Peyer's patch (tissue), 4 donors: ENCODE measurements at regions not wholly inside any gene's neighbourhood (a gene's known extent, or its start where the extent isn't known, plus 50 kb on each side); places are given as distances from the start of the nearest gene placed in this dataset.

Experiments
- DNase-seq, 3 donors: peaks; one replicate each; pipeline ENCODE4 v3.0.0-alpha.2; 2017 to 2019
- H3K27ac ChIP-seq, 4 donors: fragments of 200-600 bp; sonication (generic); one replicate each; pipeline ENCODE4 v1.5.1; 2016 to 2019
- H3K27me3 ChIP-seq, 2 donors: fragments of 200-600 bp; sonication (generic); one replicate each; pipeline ENCODE4 v1.5.1; 2019
- H3K36me3 ChIP-seq, 3 donors: fragments of 200-600 bp; sonication (generic); one replicate each; pipeline ENCODE4 v1.5.1; 2016 to 2019
- H3K4me1 ChIP-seq, 4 donors: fragments of 200-600 bp; sonication (generic); one replicate each; pipeline ENCODE4 v1.5.1; 2016 to 2019
- H3K4me3 ChIP-seq, 4 donors: fragments of 200-600 bp; sonication (generic); 1 replicate in 3 of 4; 2 replicates in 1 of 4; pipeline ENCODE4 v1.5.1; 2016 to 2019; ENCODE audit warnings: mild to moderate bottlenecking in 1 of 4
- H3K9me3 ChIP-seq, 4 donors: fragments of 200-600 bp; sonication (generic); one replicate each; pipeline ENCODE4 v1.5.1; 2016 to 2019; ENCODE audit warnings: mild to moderate bottlenecking in 1 of 4
- POLR2A ChIP-seq, 2 donors: fragments of 450-650 bp; IDR thresholded peaks; one replicate each; pipeline ENCODE4 v1.5.1; 2017; ENCODE audit warnings: antibody characterized with exemption in 2 of 2, mild to moderate bottlenecking in 2 of 2, moderate library complexity in 2 of 2
- TF ChIP-seq, protein P1 (sequence below), 6 experiments: fragments of 450-650 bp in 4 of 6; fragments of 200-600 bp in 2 of 6; sonication (generic) in 1 of 6; IDR thresholded peaks; one replicate each; pipeline ENCODE4 v1.5.1; 2017 to 2019; ENCODE audit warnings: antibody characterized with exemption in 6 of 6, mild to moderate bottlenecking in 3 of 6, moderate library complexity in 1 of 6

DNA sequence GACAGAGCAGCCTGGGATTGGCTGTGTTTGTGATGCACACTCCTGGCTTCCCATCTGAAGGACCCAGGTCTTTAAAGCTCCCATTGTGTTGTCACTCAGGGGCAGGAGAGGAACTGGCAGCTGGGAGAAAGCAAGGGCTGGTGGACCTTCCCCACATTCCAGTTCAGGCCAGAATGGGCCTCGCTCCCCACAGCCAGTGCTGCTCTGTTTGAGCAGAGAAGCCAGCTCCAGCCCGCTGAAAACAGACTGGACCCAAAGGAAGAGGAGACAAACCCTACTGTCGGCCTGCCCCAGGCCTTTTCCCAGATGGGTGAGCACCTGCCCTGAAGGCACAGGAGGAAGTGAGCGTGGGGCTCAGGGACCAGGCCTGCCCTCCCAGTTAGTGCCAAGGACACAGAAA lies 499.4 kb downstream of the NPHP4 start:
- DNase-seq: peak in 1 of 3 donors; percentile 33
- H3K4me3 ChIP-seq: no peak overlapping the region
- H3K4me1 ChIP-seq: no peaks in the 10 kb centered on the region
- no peaks in the 10 kb centered on the region for H3K9me3 ChIP-seq
- no peak for TF ChIP-seq POLR2A (IDR thresholded peaks at IDR 0.05)
- TF ChIP-seq, protein P1, sequence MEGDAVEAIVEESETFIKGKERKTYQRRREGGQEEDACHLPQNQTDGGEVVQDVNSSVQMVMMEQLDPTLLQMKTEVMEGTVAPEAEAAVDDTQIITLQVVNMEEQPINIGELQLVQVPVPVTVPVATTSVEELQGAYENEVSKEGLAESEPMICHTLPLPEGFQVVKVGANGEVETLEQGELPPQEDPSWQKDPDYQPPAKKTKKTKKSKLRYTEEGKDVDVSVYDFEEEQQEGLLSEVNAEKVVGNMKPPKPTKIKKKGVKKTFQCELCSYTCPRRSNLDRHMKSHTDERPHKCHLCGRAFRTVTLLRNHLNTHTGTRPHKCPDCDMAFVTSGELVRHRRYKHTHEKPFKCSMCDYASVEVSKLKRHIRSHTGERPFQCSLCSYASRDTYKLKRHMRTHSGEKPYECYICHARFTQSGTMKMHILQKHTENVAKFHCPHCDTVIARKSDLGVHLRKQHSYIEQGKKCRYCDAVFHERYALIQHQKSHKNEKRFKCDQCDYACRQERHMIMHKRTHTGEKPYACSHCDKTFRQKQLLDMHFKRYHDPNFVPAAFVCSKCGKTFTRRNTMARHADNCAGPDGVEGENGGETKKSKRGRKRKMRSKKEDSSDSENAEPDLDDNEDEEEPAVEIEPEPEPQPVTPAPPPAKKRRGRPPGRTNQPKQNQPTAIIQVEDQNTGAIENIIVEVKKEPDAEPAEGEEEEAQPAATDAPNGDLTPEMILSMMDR (IDR thresholded peaks at IDR 0.05): no peak
- H3K27ac ChIP-seq: no peak overlapping the region
- no peaks in the 10 kb centered on the region for H3K36me3 ChIP-seq
- H3K27me3 ChIP-seq: no peaks in the 10 kb centered on the region

DNA sequence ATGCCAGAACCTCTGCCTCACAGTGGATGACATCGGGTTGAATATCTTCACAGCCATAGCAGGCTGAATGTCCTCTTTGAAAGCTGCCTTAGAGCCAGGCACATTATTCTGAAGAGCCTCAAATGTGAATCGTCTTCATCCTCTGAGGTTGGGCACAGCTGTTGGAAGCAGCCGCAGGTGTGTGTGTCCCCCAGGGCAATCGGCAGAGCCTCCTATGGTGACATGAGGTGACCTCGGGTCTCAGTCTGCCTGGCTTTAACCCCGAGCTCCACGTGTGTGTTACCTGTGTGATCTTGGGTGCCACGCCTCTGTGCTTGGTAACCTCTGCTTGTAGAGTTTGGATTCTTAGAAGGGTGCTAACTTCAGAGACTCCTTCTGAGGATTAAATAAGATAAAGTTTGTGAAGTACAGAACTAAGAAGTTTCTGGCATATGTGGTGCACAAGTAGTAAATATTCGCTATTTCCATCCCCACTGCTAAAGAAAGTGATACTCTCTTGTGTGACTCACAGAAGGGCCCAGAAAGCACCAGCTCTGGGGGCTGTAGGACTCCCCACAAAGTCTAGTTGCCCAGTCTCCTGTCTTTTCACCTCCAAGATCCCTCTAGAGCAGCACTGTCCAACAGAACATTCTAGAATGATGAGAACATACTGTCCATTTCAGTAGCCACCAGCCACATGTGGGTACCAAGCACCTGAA lies 500.9 kb downstream of the NPHP4 start:
- Histone ChIP-seq H3K27me3 (no peaks in the 10 kb centered on the region), H3K36me3 (no peaks in the 10 kb centered on the region), H3K9me3 (no peaks in the 10 kb centered on the region), H3K4me1 (no peaks in the 10 kb centered on the region), H3K4me3 (no peak overlapping the region), H3K27ac (no peak overlapping the region)
- no peak for TF ChIP-seq POLR2A (IDR thresholded peaks at IDR 0.05)
- TF ChIP-seq, protein P1 (IDR thresholded peaks at IDR 0.05): no peak
- DNase-seq: no peak

DNA sequence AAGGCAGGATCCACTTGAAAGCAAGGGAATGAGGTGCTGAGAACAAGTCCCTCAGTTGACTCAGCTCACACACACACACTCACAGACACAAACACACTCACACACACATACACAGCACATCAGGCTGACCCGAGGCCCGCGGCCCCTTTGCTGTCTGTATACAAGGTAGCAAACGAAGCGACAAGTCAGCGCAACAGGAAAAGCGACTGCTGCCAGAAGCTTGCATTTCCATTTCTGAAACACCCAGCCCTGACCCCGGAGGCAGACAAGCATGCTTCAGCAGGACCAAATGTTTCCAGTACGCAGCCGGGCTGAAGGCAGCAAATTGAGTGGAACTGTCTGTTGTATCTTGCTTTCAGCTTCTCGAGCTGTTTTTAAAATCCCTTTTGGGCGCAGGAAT lies 501.6 kb downstream of the NPHP4 start:
- DNase-seq: no peak
- no peaks in the 10 kb centered on the region for H3K4me1 ChIP-seq
- H3K27me3 ChIP-seq: no peaks in the 10 kb centered on the region
- no peak overlapping the region for H3K27ac ChIP-seq
- TF ChIP-seq, protein P1 (IDR thresholded peaks at IDR 0.05): no peak
- H3K36me3 ChIP-seq: no peaks in the 10 kb centered on the region
- H3K9me3 ChIP-seq: no peaks in the 10 kb centered on the region
- no peak overlapping the region for H3K4me3 ChIP-seq

DNA sequence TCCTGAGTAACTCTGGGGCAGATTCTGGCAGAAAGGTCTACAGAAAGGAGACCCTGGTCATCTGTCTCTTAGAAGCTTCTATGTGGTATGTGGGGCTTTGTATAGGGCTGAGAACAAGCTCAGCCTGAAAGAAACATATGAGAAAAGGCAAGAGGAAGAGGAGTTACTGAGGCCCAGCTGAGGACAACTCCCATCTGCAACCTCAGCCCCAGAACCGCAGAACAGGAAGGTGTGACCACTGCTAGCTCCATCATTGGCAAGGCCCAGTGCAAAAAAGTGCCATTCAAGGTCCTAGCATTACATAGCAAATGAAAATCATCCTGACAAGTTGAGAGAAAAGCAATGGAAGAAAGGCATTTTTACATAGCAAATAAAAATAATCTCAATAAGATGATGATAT lies 503.8 kb downstream of the NPHP4 start:
- Histone ChIP-seq H3K27me3 (no peaks in the 10 kb centered on the region), H3K9me3 (no peaks in the 10 kb centered on the region)
- no peak for TF ChIP-seq POLR2A (IDR thresholded peaks at IDR 0.05)
- TF ChIP-seq, protein P1 (IDR thresholded peaks at IDR 0.05): no peak

DNA sequence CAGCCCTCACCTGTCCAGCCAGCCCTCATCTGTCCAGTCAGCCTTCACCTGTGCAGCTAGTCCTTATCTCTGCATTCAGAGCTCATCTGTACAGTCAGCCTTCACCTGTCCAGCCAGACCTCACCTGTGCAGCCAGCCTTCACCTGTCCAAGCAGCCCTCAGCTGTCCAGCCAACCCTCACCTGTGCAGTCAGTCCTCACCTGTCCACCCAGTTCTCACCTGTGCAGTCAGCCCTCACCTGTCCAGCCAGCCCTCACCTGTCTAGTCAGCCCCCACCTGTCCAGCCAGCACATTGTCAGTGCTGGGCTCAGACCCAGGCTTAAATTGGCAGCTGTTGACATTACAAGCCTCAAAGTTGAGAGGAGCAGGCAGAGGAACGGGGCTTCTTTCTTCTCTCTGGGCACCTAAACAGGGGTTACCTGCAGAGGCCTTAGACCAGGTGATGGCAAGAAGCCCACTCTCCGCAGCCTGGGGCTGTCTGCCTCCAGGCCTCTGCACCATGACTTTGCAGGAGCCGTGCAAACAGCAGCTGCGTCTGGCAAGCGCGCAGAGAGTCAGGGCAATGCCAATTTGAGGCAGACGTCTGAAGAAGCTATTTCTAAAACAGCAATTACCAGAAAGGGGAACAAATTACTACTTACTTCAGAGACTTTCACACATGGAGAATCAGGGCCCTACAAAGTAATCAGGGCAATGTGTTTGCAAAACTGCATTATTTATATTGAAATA lies 506.1 kb downstream of the NPHP4 start:
- TF ChIP-seq POLR2A (IDR thresholded peaks at IDR 0.05): no peak
- TF ChIP-seq, protein P1 (IDR thresholded peaks at IDR 0.05): no peak
- no peak for DNase-seq
- Histone ChIP-seq H3K27ac (no peak overlapping the region), H3K27me3 (no peaks in the 10 kb centered on the region), H3K4me1 (no peaks in the 10 kb centered on the region), H3K4me3 (no peak overlapping the region), H3K9me3 (no peaks in the 10 kb centered on the region), H3K36me3 (no peaks in the 10 kb centered on the region)

More for the DNA sequence above, 503.8 kb downstream of the NPHP4 start:
- Histone ChIP-seq H3K4me1 (no peaks in the 10 kb centered on the region), H3K36me3 (no peaks in the 10 kb centered on the region), H3K27ac (no peak overlapping the region), H3K4me3 (no peak overlapping the region)
- no peak for DNase-seq
